Transverse colon (tissue), 4 donors: ENCODE measurements at regions not wholly inside any gene's neighbourhood (a gene's known extent, or its start where the extent isn't known, plus 50 kb on each side); places are given as distances from the start of the nearest gene placed in this dataset.

ENCODE experiments used
- DNase-seq: peaks from one replicate; pipeline ENCODE4 v3.0.0-alpha.2; 2019
- H3K27ac ChIP-seq, 4 donors: fragments of 200-600 bp; sonication (generic); 2 replicates each; pipeline ENCODE4 v1.5.1; 2016 to 2018; ENCODE audit warnings: inconsistent platforms in 4 of 4
- H3K27me3 ChIP-seq: fragments of 200-600 bp; sonication (generic); 2 replicates; pipeline ENCODE4 v1.5.1; 2017; ENCODE audit warnings: inconsistent platforms
- H3K36me3 ChIP-seq, 4 donors: fragments of 200-600 bp; sonication (generic); 2 replicates each; pipeline ENCODE4 v1.5.1; 2017 to 2019; ENCODE audit warnings: inconsistent platforms in 4 of 4
- H3K4me1 ChIP-seq, 4 donors: fragments of 200-600 bp; sonication (generic); 2 replicates each; pipeline ENCODE4 v1.5.1; 2017 to 2020; ENCODE audit warnings: inconsistent platforms in 4 of 4
- H3K4me3 ChIP-seq, 4 donors: fragments of 200-600 bp; sonication (generic); 1 replicate in 1 of 4; 2 replicates in 3 of 4; pipeline versions ENCODE4 v1.5.1 to v1.6.1; 2017 to 2019; ENCODE audit warnings: inconsistent platforms in 4 of 4
- H3K9me3 ChIP-seq, 2 donors: fragments of 200-600 bp; sonication (generic); 2 replicates each; pipeline ENCODE4 v1.5.1; 2017 to 2019; ENCODE audit warnings: inconsistent platforms in 2 of 2
- CTCF ChIP-seq, 5 experiments: fragments of 200-600 bp in 3 of 5; fragments of 450-650 bp in 2 of 5; sonication (generic) in 3 of 5; IDR thresholded peaks; 1 replicate in 2 of 5; 2 replicates in 3 of 5; pipeline ENCODE4 v1.5.1; 2016 to 2017; ENCODE audit warnings: antibody characterized with exemption in 5 of 5, inconsistent platforms in 3 of 5, mild to moderate bottlenecking in 2 of 5, moderate library complexity in 1 of 5
- EP300 ChIP-seq: sonication (generic); formaldehyde crosslinking; IDR thresholded peaks from one replicate; pipeline ENCODE4 v1.6.1; 2017; ENCODE audit warnings: antibody characterized with exemption, low read depth
- POLR2A ChIP-seq: fragments of 450-650 bp; IDR thresholded peaks from one replicate; pipeline ENCODE4 v1.6.1; 2016; ENCODE audit warnings: antibody characterized with exemption, mild to moderate bottlenecking, moderate library complexity
- POLR2AphosphoS5 ChIP-seq, 3 donors: sonication (generic); formaldehyde crosslinking; IDR thresholded peaks; one replicate each; pipeline ENCODE4 v1.6.1; 2016; ENCODE audit warnings: antibody characterized with exemption in 3 of 3
- WGBS, 2 donors: methylation state at CpG; one replicate each; pipeline ENCODE4 v1.1.5; 2018; ENCODE audit warnings: low coverage in 1 of 2; 5-methylcytosine and 5-hydroxymethylcytosine counted together
- in situ Hi-C, 4 donors: fragments of 200-750 bp; cut with MboI; loops; one replicate each; pipeline versions ENCODE4 v1.15.0 to v1.15.1; 2017; ENCODE audit warnings: low sequenced_read_pairs in 3 of 4, low pct_ligation_motif_present in 1 of 4, low pct_unique_long_range_greater_than_20kb in 1 of 4
- intact Hi-C: fragments of 100-400 bp; cut with DNase I; formaldehyde crosslinking; loops from one replicate; pipeline ENCODE4 v1.15.1; 2023; ENCODE audit warnings: low total_unique reads

GRCh38 chr15:87322265-87322664 lies 934.3 kb downstream of the NTRK3 start:
- H3K27ac ChIP-seq = no peak overlapping the region
- no peak for DNase-seq
- no peaks in the 10 kb centered on the region for H3K4me1 ChIP-seq
- TF ChIP-seq EP300 (no peak), POLR2AphosphoS5 (IDR thresholded peaks at IDR 0.05) (no peak)
- H3K36me3 ChIP-seq = no peaks in the 10 kb centered on the region
- no peaks in the 10 kb centered on the region for H3K9me3 ChIP-seq
- no peaks in the 10 kb centered on the region for H3K27me3 ChIP-seq
- WGBS, 2 donors = 80 to 88% methylated on average over 1 of the region's 1 CpG
- intact Hi-C loops = no loop called here
- in situ Hi-C loops = no loop called here
- no peak overlapping the region for H3K4me3 ChIP-seq

- no peak overlapping the region for H3K27ac ChIP-seq
- intact Hi-C loops = no loop called here
- H3K27me3 ChIP-seq = no peaks in the 10 kb centered on the region
- no peaks in the 10 kb centered on the region for H3K36me3 ChIP-seq
- H3K9me3 ChIP-seq = no peaks in the 10 kb centered on the region
- TF ChIP-seq EP300 (no peak), POLR2A (no peak), POLR2AphosphoS5 (IDR thresholded peaks at IDR 0.05) (no peak), CTCF (IDR thresholded peaks at IDR 0.05) (no peak)
- WGBS, 2 donors = 41 to 60% methylated on average over 3 of the region's 3 CpGs
- in situ Hi-C loops = no loop called here
- H3K4me1 ChIP-seq = no peaks in the 10 kb centered on the region
- no peak overlapping the region for H3K4me3 ChIP-seq
- DNase-seq = no peak
These were observed 938.6 kb downstream of the NTRK3 start for GRCh38 chr15:87317900-87318299.

- no peak overlapping the region for H3K27ac ChIP-seq
- TF ChIP-seq CTCF (IDR thresholded peaks at IDR 0.05) (no peak), EP300 (no peak), POLR2AphosphoS5 (IDR thresholded peaks at IDR 0.05) (no peak), POLR2A (no peak)
- H3K36me3 ChIP-seq = no peaks in the 10 kb centered on the region
- in situ Hi-C loops (no loop called here), intact Hi-C loops (no loop called here)
- H3K9me3 ChIP-seq = no peaks in the 10 kb centered on the region
- 61% methylated on average over 3 of the region's 3 CpGs; no CpG with 5 or more reads in 1 of the 2 donors for WGBS, 2 donors
- H3K4me1 ChIP-seq = no peaks in the 10 kb centered on the region
- H3K27me3 ChIP-seq = no peaks in the 10 kb centered on the region
- H3K4me3 ChIP-seq = no peak overlapping the region
- no peak for DNase-seq
These were observed 944.3 kb downstream of the NTRK3 start for GRCh38 chr15:87312221-87312620.

GRCh38 chr15:87300146-87300545 lies 956.4 kb downstream of the NTRK3 start:
- TF ChIP-seq POLR2AphosphoS5 (IDR thresholded peaks at IDR 0.05) (no peak), CTCF (IDR thresholded peaks at IDR 0.05) (no peak), POLR2A (no peak), EP300 (no peak)
- H3K9me3 ChIP-seq = peaks cover 0 to 2% of the 10 kb centered on the region in 2 donors
- H3K27me3 ChIP-seq = no peaks in the 10 kb centered on the region
- H3K27ac ChIP-seq = no peak overlapping the region
- no peaks in the 10 kb centered on the region for H3K4me1 ChIP-seq
- WGBS, 2 donors = 68 to 82% methylated on average over 3 of the region's 3 CpGs
- H3K4me3 ChIP-seq = no peak overlapping the region
- in situ Hi-C loops = no loop called here
- DNase-seq = no peak
- no peaks in the 10 kb centered on the region for H3K36me3 ChIP-seq
- intact Hi-C loops = no loop called here

- intact Hi-C loops = no loop called here
- TF ChIP-seq CTCF (IDR thresholded peaks at IDR 0.05) (no peak), POLR2A (no peak), POLR2AphosphoS5 (IDR thresholded peaks at IDR 0.05) (no peak), EP300 (no peak)
These were observed 961.7 kb downstream of the NTRK3 start for GRCh38 chr15:87294854-87295253.

More at GRCh38 chr15:87294854-87295253, 961.7 kb downstream of the NTRK3 start:
- no peaks in the 10 kb centered on the region for H3K36me3 ChIP-seq
- no peak for DNase-seq
- no peaks in the 10 kb centered on the region for H3K27me3 ChIP-seq
- no peak overlapping the region for H3K4me3 ChIP-seq
- H3K9me3 ChIP-seq = peaks cover 0 to 4% of the 10 kb centered on the region in 2 donors
- in situ Hi-C loops = no loop called here
- no peaks in the 10 kb centered on the region for H3K4me1 ChIP-seq
- H3K27ac ChIP-seq = no peak overlapping the region
